ENCODE measurements at regions not wholly inside any gene's neighbourhood (a gene's known extent, or its start where the extent isn't known, plus 50 kb on each side); places are given as distances from the start of the nearest gene placed in this dataset.

DNA sequence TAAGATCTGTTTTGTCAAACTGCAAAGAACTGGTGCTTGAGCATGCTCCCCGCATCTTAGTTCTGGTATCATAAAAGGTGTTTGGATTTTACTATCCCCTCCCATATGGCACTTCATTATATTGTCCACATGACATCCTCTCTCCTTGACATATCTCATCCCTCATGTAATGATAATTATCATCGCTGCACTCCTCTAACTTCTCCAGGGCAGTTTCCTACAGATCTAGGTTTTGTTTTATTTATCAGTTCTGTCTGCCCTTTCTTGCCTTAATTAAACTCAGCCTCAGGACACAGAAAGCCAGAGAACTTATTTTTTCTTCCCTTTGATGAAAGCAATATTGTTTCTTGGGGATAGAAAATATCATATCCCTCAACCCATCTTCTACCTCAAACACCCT, 129.6 kb upstream of the DDX18 start:
- no peak for DNase-seq

DNA sequence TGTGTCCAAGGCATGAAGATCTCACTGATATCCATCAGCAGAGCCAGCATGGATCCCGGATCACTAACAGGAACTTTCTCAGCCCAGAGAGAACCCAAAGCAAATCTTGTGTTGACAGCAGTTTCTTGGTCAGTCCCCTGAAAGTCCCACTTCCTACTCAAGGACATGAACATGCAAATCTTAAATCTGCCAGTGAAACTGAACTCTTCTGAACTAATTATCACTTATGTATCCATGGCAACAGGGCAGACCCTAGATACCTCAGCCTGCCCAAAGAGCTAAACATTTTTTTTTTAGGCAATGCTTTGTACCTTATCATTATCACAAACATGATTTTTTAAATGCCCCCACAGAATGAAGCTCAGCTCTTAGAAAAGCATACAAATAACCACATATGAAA, 127.8 kb upstream of the DDX18 start:
- no peak for DNase-seq

DNA sequence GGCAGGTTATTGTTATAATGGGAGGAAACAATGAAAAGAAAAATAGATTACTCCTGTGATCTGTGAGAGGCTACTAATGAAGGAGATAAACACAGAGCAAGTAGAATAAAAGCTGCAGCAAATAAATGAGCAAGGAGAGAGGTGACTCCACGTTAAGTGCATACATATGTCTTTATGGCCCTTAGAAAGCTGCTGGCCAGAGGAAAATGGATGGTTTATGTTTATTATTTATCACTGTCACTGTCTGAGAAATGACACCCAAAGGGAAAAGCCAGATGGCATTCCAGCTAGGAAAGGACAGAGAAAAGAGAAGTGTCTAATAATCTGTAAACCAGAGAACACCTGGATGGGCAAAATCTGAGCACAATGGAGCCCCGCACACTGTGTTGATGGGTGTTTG, 122.9 kb upstream of the DDX18 start:
- DNase-seq, result peak; percentile 28

DNA sequence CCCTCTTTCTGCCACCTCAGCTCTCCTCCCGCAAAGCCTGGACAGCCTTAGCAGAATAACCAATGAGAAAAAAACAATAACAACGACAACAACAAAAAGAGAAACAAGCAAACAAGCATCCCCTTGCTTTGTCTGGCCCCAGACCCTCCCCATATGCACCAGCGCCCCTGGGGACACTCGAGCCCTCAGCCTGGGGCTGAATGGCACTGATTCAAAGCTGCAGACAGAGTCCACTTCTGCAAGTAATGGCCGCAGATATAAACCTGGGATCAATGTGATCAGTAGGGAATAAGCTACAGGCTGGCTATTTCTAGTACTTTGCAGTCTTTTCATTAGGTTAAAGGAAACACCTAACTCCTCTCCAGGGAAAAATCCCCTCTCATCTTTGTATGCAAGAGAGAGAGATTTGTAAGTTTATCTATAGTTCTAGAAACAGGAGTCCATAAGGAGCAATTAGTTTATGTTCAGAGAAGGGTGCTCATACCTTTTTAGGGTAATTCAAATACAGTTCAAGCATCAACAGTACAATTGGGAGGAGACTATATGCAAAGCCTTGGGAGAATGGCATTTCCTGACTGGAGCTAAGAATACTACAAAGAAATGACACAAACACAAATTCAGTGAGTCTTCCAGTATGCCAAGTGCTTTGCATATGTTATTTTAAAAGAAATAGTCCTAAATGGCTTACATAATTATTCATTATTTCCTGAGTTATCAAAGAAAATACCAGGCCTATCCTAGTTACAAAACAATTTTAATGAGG, 122.3 kb upstream of the DDX18 start:
- no peak for DNase-seq

DNA sequence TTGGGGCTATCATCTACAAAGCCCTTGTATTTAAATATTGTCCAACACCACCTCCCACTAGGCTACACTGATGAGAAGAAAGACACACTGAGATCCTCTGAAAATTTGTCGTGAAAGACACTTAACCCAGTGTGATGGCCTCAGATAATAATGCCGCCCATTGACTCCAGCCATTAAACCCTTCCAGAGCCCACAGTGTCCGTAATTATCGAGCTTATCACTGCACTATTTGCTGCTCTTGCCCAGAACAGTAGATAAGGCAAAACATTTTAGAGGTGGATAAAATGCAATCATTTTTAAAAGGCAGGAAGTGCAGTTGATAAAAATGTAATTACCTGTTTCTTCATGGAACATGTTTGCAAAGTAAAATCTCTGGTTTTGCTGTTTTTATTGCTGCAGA, 121.3 kb upstream of the DDX18 start:
- no peak for DNase-seq

DNA sequence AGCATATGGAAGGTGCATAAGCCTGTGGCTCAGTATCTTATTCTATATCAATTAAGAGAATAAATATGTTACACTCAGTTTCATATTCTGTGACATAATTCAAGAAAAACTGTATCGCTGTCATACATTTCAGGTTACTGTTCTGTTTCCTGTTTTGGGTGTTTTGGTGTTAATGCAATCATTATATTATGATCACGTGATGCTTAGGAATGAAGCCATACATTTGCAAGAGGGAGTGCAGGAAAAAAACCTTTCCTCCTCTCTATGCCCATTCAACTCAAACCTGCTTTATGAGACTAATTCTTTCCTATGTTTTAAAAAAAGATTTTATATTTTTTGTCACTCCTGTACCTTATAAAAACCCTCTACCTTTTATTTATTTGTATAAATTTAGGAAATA, 120.8 kb upstream of the DDX18 start:
- DNase-seq, result no peak

DNA sequence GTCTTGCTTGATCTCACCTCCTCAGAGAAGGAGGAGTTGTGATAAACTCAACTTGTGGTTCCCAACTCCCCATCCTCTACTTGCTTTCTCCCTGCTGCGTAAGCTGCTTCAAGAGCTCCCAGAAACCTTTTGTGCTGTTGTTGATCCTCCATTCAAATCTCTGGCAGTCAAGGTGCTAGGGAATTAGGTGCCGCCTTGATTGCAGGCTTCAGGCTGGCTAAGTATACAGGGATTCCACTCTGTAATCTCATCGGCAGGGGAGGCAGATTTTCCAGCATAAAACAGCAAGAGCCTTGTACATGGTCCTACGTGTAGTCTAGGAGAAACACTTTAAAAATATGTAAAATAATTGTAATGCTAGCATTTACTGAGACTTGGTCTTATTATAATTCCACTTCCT, 116.2 kb upstream of the DDX18 start:
- no peak for DNase-seq

DNA sequence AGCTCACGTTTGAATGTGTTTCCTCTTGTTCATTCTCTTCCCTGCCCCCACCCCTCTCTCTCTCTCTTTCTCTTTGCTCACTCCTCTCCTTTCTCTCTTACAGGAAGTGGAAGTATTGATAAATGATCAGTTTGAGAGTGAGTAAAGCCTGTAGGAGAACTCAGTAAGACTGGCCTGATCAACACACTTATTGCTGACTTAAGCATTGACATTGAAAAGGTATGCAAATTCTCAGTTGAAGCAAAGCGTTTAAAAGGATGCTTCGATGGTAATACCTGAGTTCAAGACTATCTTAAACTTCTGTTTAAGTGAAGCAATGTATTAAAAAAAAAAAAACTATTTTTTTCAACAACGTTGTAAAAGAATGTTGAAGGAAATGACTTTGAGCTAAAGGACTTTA, 115.7 kb upstream of the DDX18 start:
- DNase-seq, result no peak

DNA sequence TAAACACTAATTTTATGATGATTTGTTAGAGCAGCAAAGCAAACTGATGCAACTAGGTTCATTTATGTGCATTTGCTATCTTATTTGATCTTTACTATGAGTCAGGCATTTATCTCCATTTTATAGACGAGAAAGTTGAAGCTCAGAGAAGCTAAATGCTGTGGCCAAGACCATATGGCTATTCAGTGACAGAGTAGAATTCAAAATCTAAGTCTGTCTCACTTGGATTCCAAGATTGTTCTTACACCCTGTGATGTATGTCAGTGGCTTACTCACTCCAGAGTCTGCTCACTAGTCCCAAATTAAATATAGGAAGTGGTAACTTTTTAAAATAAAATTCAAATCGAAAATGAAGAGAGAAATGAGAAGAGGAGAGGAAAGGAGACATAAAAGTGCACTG, 114.0 kb upstream of the DDX18 start:
- DNase-seq, result no peak

DNA sequence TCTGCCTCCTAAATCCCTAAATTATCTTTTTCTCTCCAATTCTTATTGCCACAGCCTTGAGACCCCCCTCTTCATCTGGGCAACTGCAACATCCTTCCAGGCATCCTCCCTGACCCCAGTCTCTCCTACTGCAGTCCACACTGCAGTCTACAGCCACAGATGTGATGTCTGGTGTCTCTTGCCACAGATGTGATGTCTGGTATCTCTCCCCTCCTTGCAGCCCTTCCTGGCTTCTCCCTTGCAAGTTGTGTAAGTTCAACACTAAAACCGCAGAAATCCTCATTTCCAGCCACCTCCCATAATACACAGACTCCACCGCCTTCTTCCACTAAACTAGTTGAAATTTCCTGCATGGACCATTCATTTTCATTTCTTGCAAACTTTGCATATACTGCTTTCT, 113.1 kb upstream of the DDX18 start:
- no peak for DNase-seq

DNA sequence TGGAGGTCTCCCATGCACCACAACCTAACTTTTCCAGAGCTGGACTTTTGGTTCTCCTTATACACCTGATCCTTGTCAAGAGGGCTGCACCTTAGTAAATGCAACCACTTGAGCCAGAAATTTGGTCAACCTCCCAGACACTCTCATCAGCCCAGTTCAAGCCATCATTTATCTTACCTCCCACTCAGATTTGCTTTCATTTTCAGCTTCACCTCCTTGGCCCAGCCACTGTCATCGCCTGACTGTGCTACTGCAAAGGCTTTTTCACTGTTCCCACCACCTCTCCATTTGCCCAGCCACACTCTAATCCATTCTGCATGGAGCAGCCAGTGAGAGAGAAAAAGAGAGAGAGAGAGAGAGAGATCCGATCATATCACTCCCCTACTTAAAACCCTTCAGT, 112.4 kb upstream of the DDX18 start:
- DNase-seq, result no peak

DNA sequence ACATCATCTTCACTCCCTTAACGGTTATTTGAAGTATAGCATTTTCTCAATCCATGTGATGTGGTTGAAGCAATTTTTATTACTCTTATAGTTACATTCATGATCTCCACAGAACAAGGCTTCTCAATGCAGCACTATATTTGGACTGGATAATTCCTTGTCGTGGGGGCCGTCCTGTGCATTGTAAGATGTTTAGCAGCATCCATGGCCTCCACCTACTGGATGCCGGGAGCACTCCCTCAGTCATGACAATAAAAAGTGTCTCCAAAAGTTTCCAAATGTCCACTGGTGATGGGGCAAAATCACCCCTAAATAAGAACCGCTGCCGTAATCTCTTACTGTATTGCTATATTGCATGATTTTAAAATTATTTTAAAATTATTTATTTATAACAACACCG, 110.6 kb upstream of the DDX18 start:
- DNase-seq, result no peak

DNA sequence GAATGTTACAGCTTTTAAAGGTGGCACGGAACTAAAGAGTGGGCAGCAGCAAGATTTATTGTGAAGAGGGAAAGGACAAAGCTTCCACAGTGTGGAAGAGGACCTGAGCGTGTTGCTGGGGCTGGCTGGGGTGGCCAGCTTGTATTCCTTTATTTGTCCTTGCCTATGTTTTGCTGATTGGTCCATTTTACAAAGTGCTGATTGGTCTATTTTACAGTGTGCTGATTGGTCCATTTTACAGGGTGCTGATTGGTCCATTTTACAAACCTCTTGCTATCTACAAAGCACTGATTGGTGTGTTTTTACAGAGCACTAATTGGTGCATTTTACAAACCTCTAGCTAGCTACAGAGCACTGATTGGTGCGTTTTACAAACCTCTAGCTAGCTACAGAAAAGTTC, 109.7 kb upstream of the DDX18 start:
- no peak for DNase-seq

DNA sequence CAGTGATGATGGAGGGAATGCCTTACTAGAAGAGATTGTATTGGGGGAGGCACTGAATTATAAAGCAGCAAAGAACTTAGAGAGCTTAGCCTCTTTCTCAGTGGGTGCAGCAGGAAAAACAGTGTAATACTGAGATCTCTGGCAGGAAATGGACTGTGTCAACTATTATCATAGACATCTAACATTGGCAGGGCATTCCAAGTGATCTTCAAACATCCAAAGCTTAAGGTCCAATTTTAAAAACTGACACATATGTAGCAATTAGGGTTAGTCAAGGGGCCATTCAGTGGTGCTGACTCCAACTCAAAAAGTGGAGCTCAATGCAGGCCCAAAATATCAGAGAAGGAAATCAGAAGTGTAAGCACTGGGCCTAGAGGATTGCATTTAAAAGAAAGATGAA, 106.6 kb upstream of the DDX18 start:
- DNase-seq, result no peak

DNA sequence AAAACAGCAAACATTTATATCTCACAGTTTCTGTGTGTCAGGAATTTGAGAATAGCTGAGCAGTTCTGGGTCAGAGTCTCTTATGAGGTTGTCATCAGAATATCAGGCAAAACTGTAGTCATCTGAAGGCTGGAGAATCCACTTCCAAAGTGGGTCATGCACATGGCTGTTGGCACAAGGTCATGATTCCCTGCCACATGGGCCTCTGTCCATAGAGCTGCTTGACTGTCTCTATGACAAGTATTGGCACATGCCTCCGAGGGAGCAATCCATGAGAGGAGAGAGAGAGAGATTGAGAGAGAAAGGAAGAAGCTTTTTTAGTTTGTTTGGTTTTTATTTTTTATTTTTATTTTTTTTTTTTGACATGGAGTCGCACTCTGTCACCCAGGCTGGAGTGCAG, 101.8 kb upstream of the DDX18 start:
- no peak for DNase-seq

DNA sequence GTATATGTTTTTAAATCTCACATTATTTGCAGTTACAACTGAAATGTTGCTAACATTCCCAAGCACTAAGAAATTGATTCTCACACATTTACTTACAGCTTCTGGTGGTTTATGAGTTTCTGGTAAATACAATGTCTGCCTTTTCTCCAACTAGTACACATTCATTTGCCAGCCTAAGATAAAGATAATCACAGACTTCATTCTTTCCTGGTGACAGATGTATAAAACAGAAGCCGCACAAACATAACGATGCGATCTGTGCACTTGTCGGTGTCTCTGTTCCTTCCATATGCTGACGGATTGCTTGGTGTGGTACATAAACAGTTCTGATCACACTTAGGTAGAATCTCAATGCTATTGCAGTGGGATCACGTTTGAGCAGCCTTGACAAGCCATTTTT, 100.4 kb upstream of the DDX18 start:
- peak; percentile 10 for DNase-seq

DNA sequence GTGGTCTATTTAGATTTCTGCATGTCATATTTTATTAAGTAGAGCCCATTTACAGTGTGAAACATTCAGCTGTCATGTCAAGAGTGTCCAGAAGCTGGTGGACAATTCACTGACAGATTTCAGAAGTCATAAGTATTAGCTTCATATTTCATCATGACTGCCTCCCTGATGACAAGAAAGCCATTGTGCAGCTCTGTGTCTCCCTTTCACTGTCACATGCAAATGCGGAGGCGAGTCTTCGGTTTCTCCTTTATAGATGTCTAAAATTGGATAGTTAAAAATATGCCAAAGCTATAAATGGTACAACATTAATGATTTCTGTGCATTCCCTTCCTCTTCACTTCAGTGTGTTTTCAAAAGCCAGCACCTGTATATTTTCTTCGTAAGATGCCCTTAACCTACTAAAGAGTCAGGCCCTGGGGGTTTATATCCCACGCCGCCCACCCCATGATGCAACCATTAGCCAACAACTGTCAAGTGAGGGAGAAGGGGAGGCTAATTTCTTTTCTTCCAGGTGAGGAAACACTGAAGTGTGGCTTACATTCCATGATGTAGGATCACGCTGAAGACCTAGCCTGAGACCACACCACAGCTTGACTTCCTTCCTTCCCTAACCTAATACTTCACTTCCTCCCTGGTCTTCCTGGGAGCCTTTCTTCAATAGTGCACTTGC, 99.6 kb upstream of the DDX18 start:
- no peak for DNase-seq

DNA sequence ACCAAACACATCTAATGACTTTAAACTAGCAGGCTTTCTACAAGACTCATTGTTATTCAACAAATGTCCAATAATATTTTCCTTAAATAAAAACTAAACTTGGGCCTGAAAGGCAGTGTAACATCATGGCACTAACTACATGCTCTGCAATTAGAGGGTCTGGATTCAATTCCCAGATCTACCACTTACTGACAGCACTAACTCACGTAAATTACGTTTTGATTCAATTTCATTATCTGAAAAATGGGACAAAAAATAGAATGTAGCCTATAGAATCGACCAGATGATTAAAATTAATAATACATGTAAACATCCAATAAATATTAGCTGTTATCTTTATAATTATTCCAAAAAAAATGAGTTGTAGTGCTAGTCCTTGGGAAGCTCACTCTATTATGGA, 98.0 kb upstream of the DDX18 start:
- DNase-seq, result no peak

DNA sequence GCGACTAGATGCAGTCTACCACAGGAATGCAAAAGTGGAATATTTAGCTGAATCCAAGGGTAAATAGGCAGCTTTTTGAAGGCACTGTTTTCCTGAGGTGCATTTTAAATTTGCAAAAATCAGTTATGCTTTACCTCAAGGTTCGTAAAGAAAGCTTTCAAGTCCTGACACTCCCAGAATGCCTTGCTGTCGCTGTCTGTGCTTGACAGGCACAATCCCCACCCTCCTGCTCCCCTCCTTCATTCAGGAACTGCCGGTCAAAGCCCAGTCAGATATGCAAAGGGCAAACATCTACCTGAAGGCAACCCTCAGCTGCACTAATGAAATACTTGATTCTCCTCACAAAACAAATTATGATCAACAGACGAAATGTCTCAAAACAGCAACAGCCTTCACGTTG, 97.4 kb upstream of the DDX18 start:
- no peak for DNase-seq

DNA sequence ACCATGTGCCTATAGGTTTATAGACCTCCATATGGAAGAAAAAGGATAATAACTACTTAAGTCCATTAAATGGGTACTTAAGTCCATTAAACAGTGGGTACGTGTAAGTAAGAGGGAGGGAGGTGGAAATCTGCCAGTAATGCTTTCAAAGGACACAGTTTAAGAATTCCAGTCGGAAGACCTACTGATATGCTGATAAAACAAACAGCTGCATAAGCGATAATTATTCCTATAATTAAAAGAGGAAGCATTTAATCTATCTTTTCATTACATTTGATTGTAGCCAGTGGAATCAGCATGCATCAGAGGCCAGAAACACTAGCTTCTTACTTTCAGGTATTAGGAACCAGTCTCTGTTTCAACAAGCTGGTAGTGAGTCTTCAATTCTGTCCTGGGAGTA, 96.4 kb upstream of the DDX18 start:
- peak; percentile 86 for DNase-seq

DNA sequence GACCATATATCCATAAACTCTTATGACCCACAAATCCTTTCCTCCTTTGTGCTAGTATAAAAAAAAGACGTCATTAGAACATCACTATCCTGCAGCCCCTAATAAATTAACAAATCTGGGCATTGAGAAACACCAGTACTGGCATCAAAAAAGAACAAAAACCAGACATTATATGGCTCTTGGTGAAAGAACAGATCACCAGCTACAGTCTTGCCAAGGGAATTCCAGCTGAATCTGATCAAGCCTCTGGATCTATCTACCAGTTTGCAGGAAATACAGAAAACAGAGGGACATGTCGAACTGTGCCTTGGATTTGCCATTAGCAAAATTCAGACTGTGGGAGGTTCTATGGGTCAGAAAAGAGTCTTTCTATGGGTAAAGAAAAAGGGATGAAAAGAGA, 93.7 kb upstream of the DDX18 start:
- DNase-seq, result no peak

DNA sequence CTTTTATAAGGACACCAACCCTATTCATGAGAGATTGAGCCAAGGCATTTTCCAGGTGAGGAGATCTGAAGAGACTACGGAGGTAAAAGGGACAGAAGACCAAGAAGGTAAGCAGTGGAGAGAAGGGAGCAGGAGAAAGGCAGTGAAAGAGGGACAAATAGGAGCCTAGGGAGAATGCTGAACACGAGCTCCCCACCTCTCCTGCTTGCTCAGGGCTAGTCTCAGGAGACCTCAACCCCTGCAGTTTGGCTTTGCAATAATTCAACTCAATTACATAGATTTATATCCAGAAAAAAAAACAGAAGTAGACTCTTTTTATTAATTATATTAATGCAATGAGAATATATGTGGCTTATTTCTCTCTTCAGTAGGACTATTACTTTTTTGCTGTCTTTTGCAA, 91.0 kb upstream of the DDX18 start:
- no peak for DNase-seq

DNA sequence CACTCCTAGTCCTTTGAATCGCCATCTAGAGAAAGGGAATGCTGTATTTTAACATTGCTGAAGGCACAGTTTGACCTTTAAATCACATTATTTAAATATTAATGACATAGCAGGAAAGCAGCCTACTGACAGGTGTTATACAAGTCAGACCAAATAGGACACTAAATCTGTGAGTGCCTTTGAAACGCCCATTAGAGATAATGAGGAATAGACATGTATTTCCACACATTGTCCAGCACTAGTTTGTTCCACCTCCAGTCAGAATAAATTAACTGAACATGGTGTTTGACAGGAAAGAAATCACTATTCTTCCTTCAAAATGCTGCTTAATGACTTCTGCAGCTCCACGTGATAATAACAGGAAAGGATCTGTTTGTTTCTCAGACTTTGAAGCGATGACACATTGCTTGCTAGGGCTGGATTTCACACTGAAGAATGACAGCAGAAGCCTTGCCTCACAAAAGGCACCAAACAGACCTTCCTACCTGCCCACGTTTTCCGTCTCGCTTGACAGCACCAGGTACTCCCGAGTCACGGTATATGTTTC, 90.5 kb upstream of the DDX18 start:
- no peak for DNase-seq

DNA sequence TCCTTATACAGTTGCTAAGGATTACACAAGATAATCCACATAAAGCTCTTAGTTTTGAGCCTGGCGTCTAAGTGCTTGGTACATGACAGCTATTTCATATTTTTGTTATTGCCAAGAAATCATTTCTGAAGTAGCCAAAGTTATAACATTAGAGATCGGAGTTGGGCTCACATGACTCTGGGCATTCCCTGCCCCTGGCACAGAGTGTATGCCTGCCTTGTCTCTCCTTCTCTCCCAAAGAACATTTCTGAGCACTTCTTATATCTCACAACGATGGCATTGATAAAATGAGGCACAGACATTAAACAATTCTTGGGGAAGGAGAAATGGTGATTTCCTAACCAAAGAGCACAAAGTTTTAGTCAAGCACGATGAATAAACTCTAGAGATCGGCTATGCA, 87.7 kb upstream of the DDX18 start:
- no peak for DNase-seq

DNA sequence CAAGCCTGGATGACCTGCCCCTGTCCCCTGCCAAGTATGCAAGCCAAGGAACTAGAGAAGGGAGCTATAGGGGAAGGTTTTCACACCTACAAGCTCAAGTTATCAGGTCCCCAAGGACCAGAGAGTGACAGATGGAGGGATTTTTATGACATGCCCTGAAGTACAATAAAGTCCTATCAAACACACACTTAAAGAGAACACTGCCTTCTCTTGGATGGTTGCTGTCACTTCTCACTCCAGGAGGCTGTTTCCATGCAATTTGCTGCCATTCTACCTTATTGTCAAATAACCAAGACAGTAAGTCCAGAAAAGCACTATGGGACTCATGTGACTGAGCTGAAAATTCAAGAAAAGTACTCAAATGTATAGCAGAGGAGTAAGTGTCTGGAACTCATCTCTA, 76.6 kb upstream of the DDX18 start:
- peak; percentile 55 for DNase-seq

Measured in NCI-H524 treated with DMSO at 0.1 percent for 48 hours (cell line).